K562 (cell line): ENCODE measurements at regions not wholly inside any gene's neighbourhood (a gene's known extent, or its start where the extent isn't known, plus 50 kb on each side); places are given as distances from the start of the nearest gene placed in this dataset.

Experiments used
- MEF2A ChIP-seq: IDR thresholded peaks from 2 replicates; pipeline ENCODE4 v1.6.1; 2011; ENCODE audit warnings: low read depth, mild to moderate bottlenecking, low read length, moderate library complexity; ENCODE audit not compliant: control insufficient read depth
- NCOA1 ChIP-seq: fragments of 450-650 bp; IDR thresholded peaks from 2 replicates; pipeline ENCODE4 v1.6.1; 2016; ENCODE audit warnings: low read depth
- PATZ1 ChIP-seq: fragments of 250-450 bp; sonication (Bioruptor Pico); IDR thresholded peaks from 2 replicates; pipeline ENCODE4 v1.5.0; 2020; ENCODE audit warnings: mild to moderate bottlenecking, borderline replicate concordance
- POLR2A ChIP-seq: fragments of 450-650 bp; conservative IDR thresholded peaks from 2 replicates; pipeline ENCODE4 v1.6.1; 2016
- XRCC5 ChIP-seq: fragments of 200-400 bp; formaldehyde crosslinking; IDR thresholded peaks from 2 replicates; pipeline ENCODE4 v1.6.1; 2017; ENCODE audit warnings: low read depth, mild to moderate bottlenecking, low read length
- TF ChIP-seq, protein P1 (sequence below), 3 experiments: IDR thresholded peaks in 2 of 3; conservative IDR thresholded peaks in 1 of 3; 2 replicates each; pipeline ENCODE4 v1.5.1; 2011 to 2012; ENCODE audit warnings: low read length in 3 of 3, mild to moderate bottlenecking in 3 of 3, control low read depth in 2 of 3, improper control_type of control experiment in 1 of 3, inconsistent platforms in 1 of 3, low read depth in 1 of 3, mixed read lengths in 1 of 3, moderate library complexity in 1 of 3; ENCODE audit not compliant: insufficient read depth in 2 of 3

DNA sequence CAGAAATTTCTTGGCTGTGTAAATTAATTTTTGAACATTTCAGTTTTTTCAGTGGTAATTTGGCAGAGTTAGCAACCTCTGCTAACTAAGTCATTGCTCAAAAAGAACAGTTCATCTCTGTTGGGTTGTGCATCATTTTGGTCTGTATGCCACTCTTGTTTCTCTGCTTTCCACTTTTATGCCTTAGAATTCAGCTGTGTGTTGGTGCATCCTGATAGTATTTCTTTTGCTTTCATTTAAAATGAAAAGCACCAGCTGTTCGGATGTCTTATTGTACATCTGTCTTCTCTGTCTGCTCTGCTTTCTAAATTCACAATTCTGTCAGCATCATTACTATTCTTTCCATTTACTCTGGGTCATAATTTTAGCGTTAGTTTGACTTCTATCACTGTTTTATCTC lies 388.2 kb upstream of the NDST4 start:
- TF ChIP-seq POLR2A, result no peak
- TF ChIP-seq, protein P1, sequence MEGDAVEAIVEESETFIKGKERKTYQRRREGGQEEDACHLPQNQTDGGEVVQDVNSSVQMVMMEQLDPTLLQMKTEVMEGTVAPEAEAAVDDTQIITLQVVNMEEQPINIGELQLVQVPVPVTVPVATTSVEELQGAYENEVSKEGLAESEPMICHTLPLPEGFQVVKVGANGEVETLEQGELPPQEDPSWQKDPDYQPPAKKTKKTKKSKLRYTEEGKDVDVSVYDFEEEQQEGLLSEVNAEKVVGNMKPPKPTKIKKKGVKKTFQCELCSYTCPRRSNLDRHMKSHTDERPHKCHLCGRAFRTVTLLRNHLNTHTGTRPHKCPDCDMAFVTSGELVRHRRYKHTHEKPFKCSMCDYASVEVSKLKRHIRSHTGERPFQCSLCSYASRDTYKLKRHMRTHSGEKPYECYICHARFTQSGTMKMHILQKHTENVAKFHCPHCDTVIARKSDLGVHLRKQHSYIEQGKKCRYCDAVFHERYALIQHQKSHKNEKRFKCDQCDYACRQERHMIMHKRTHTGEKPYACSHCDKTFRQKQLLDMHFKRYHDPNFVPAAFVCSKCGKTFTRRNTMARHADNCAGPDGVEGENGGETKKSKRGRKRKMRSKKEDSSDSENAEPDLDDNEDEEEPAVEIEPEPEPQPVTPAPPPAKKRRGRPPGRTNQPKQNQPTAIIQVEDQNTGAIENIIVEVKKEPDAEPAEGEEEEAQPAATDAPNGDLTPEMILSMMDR (IDR thresholded peaks at IDR 0.05 in 2 of 3, conservative IDR thresholded peaks at IDR 0.05 in 1 of 3; ENCODE audit: insufficient read depth in 2 of 3, low read depth in 1 of 3, low read length in 3 of 3), result no peak
- no peak for TF ChIP-seq NCOA1
- no peak for TF ChIP-seq MEF2A
- TF ChIP-seq PATZ1, result no peak
- TF ChIP-seq XRCC5, result no peak
